Upper lobe of left lung (tissue), 6 donors: ENCODE measurements at regions not wholly inside any gene's neighbourhood (a gene's known extent, or its start where the extent isn't known, plus 50 kb on each side); places are given as distances from the start of the nearest gene placed in this dataset.
A peak's percentile ranks its signal among the peaks of the same experiment; 100 is the strongest.

ENCODE experiments used
- ATAC-seq, 2 donors: fragments of 200-7000 bp; cut with Tn5 transposase; one replicate each; pipeline ENCODE4 v1.9.1; 2022; ENCODE audit warnings: mild to moderate bottlenecking in 2 of 2, moderate library complexity in 2 of 2; ENCODE audit not compliant: low FRiP score in 2 of 2
- DNase-seq, 2 donors: peaks; one replicate each; pipeline ENCODE4 v3.0.0-alpha.2; 2019 to 2020
- H3K27ac ChIP-seq, 4 donors: fragments of 200-600 bp; sonication (generic); one replicate each; pipeline ENCODE4 v1.5.1; 2016 to 2019
- H3K27me3 ChIP-seq, 4 donors: fragments of 200-600 bp; sonication (generic); one replicate each; pipeline ENCODE4 v1.5.1; 2017 to 2019
- H3K36me3 ChIP-seq, 4 donors: fragments of 200-600 bp; sonication (generic); one replicate each; pipeline ENCODE4 v1.5.1; 2016 to 2019
- H3K4me1 ChIP-seq, 4 donors: fragments of 200-600 bp; sonication (generic); one replicate each; pipeline ENCODE4 v1.5.1; 2018 to 2019
- H3K4me3 ChIP-seq, 4 donors: fragments of 200-600 bp; sonication (generic); one replicate each; pipeline ENCODE4 v1.5.1; 2017 to 2019; ENCODE audit warnings: mild to moderate bottlenecking in 2 of 4, moderate library complexity in 1 of 4
- H3K9me3 ChIP-seq, 4 donors: fragments of 200-600 bp; sonication (generic); one replicate each; pipeline ENCODE4 v1.5.1; 2018 to 2019
- CTCF ChIP-seq, 6 experiments: fragments of 450-650 bp in 4 of 6; fragments of 200-600 bp in 2 of 6; sonication (generic) in 2 of 6; IDR thresholded peaks; one replicate each; pipeline ENCODE4 v1.5.1; 2016 to 2019; ENCODE audit warnings: antibody characterized with exemption in 6 of 6
- EP300 ChIP-seq, 4 donors: sonication (generic); formaldehyde crosslinking; IDR thresholded peaks; one replicate each; pipeline ENCODE4 v1.5.1; 2017; ENCODE audit warnings: antibody characterized with exemption in 4 of 4, control low read depth in 2 of 4
- POLR2A ChIP-seq, 4 donors: fragments of 450-650 bp; IDR thresholded peaks; one replicate each; pipeline ENCODE4 v1.5.1; 2016 to 2017; ENCODE audit warnings: antibody characterized with exemption in 4 of 4, mild to moderate bottlenecking in 2 of 4
- POLR2AphosphoS5 ChIP-seq, 2 donors: sonication (generic); formaldehyde crosslinking; IDR thresholded peaks; one replicate each; pipeline ENCODE4 v1.5.1; 2017; ENCODE audit warnings: antibody characterized with exemption in 2 of 2
- WGBS, 2 donors: methylation state at CpG; one replicate each; pipeline ENCODE4 v1.1.5; 2017 to 2018; 5-methylcytosine and 5-hydroxymethylcytosine counted together
- donor health status: DM: no; HTN: no; CAD: no; lungs with moderate emphysema.
- donor health status: DM: no; HTN: yes; CAD: no; lungs with severe emphysema.

GRCh38 chr2:177044671-177045070 is 167.9 kb upstream of the HNRNPA3 start:
- WGBS, 2 donors = 61 to 73% methylated on average over 2 of the region's 2 CpGs
- no peaks in the 10 kb centered on the region for H3K4me1 ChIP-seq
- no peak overlapping the region for H3K27ac ChIP-seq
- DNase-seq = peak in 1 of 2 donors; percentile 11
- H3K27me3 ChIP-seq = no peaks in the 10 kb centered on the region
- no peak overlapping the region for H3K4me3 ChIP-seq
- no peak for TF ChIP-seq CTCF (IDR thresholded peaks at IDR 0.05)
- no peak for TF ChIP-seq EP300 (IDR thresholded peaks at IDR 0.05)
- no peak for TF ChIP-seq POLR2AphosphoS5 (IDR thresholded peaks at IDR 0.05)
- no peak for TF ChIP-seq POLR2A (IDR thresholded peaks at IDR 0.05)
- ATAC-seq = no peak
- no peaks in the 10 kb centered on the region for H3K36me3 ChIP-seq
- no peaks in the 10 kb centered on the region for H3K9me3 ChIP-seq

- no peak for TF ChIP-seq CTCF (IDR thresholded peaks at IDR 0.05)
- no peak for TF ChIP-seq POLR2A (IDR thresholded peaks at IDR 0.05)
- no peak overlapping the region for H3K4me3 ChIP-seq
- DNase-seq (no peak), ATAC-seq (no peak)
- H3K9me3 ChIP-seq = no peaks in the 10 kb centered on the region
- H3K36me3 ChIP-seq = no peaks in the 10 kb centered on the region
- no peaks in the 10 kb centered on the region for H3K27me3 ChIP-seq
- H3K27ac ChIP-seq = no peak overlapping the region
- H3K4me1 ChIP-seq = no peaks in the 10 kb centered on the region
These were observed 163.6 kb upstream of the HNRNPA3 start for GRCh38 chr2:177048981-177049380.

GRCh38 chr2:177051278-177051677 is 161.3 kb upstream of the HNRNPA3 start:
- 62 to 67% methylated on average over 1 of the region's 1 CpG for WGBS, 2 donors
- Histone ChIP-seq H3K4me3 (no peak overlapping the region), H3K36me3 (no peaks in the 10 kb centered on the region), H3K4me1 (no peaks in the 10 kb centered on the region), H3K9me3 (no peaks in the 10 kb centered on the region), H3K27me3 (no peaks in the 10 kb centered on the region), H3K27ac (no peak overlapping the region)
- TF ChIP-seq CTCF (IDR thresholded peaks at IDR 0.05) (no peak), POLR2A (IDR thresholded peaks at IDR 0.05) (no peak), EP300 (IDR thresholded peaks at IDR 0.05) (no peak), POLR2AphosphoS5 (IDR thresholded peaks at IDR 0.05) (no peak)
- no peak for DNase-seq
- no peak for ATAC-seq

- Histone ChIP-seq H3K4me3 (no peak overlapping the region), H3K9me3 (no peaks in the 10 kb centered on the region), H3K27me3 (no peaks in the 10 kb centered on the region), H3K4me1 (no peaks in the 10 kb centered on the region), H3K27ac (peak overlapping the region in 1 of 4 donors; percentile 8), H3K36me3 (no peaks in the 10 kb centered on the region)
- no peak for TF ChIP-seq POLR2AphosphoS5 (IDR thresholded peaks at IDR 0.05)
- TF ChIP-seq CTCF (IDR thresholded peaks at IDR 0.05) = no peak
- no peak for TF ChIP-seq POLR2A (IDR thresholded peaks at IDR 0.05)
- TF ChIP-seq EP300 (IDR thresholded peaks at IDR 0.05) = no peak
- no peak for DNase-seq
- 68 to 69% methylated on average over 4 of the region's 4 CpGs for WGBS, 2 donors
- no peak for ATAC-seq
These were observed 160.1 kb upstream of the HNRNPA3 start for GRCh38 chr2:177052471-177052870.

- no peaks in the 10 kb centered on the region for H3K27me3 ChIP-seq
- no peaks in the 10 kb centered on the region for H3K9me3 ChIP-seq
- no peaks in the 10 kb centered on the region for H3K36me3 ChIP-seq
- no peak for ATAC-seq
- H3K4me3 ChIP-seq = no peak overlapping the region
- DNase-seq = no peak
- 73 to 75% methylated on average over 3 of the region's 3 CpGs for whole genome bisulfite sequencing, 2 donors
- peak overlapping the region in 1 of 4 donors; percentile 8 for H3K27ac ChIP-seq
- no peaks in the 10 kb centered on the region for H3K4me1 ChIP-seq
- TF ChIP-seq POLR2AphosphoS5 (IDR thresholded peaks at IDR 0.05) (no peak), EP300 (IDR thresholded peaks at IDR 0.05) (no peak)
These were observed 159.6 kb upstream of the HNRNPA3 start for GRCh38 chr2:177053038-177053437.
